Common myeloid progenitor, CD34-positive (primary cell): ENCODE measurements at regions not wholly inside any gene's neighbourhood (a gene's known extent, or its start where the extent isn't known, plus 50 kb on each side); places are given as distances from the start of the nearest gene placed in this dataset.

ENCODE experiments used
- CTCF ChIA-PET: fragments of 350-600 bp; sonication (Branson Sonifier 250); formaldehyde crosslinking; loops from one replicate; lab custom pipeline; 2021; ENCODE audit warnings: antibody characterized with exemption; lab: Charles Lee
- POLR2A ChIA-PET: fragments of 350-600 bp; sonication (Branson Sonifier 250); formaldehyde crosslinking; loops from one replicate; lab custom pipeline; 2021; ENCODE audit warnings: antibody characterized with exemption; lab: Charles Lee
- DNase-seq, 3 donors: peaks; one replicate each; pipeline versions ENCODE4 v3.0.0 to v3.0.0-alpha.2; 2013
- H3K27ac ChIP-seq, 2 experiments: 1 replicate in 1 of 2; 2 replicates in 1 of 2; pipeline ENCODE4 v1.7.0; 2013; ENCODE audit warnings: inconsistent platforms in 2 of 2, low read length in 2 of 2, mild to moderate bottlenecking in 2 of 2, low read depth in 1 of 2, moderate library complexity in 1 of 2; ENCODE audit not compliant: severe bottlenecking in 2 of 2, insufficient read depth in 1 of 2, poor library complexity in 1 of 2
- H3K27me3 ChIP-seq, 5 experiments: replicated peaks in 2 of 5; 1 replicate in 3 of 5; 2 replicates in 2 of 5; pipeline versions ENCODE4 v1.6.1 to v1.7.0; 2013; ENCODE audit warnings: low read length in 4 of 5, mild to moderate bottlenecking in 2 of 5, moderate library complexity in 2 of 5, inconsistent platforms in 1 of 5; ENCODE audit not compliant: insufficient read depth in 5 of 5, control insufficient read depth in 4 of 5
- H3K36me3 ChIP-seq, 4 experiments: 1 replicate in 2 of 4; 2 replicates in 2 of 4; pipeline versions ENCODE4 v1.6.1 to v1.7.0; 2013; ENCODE audit warnings: low read length in 3 of 4, control low read depth in 1 of 4, mild to moderate bottlenecking in 1 of 4; ENCODE audit not compliant: control insufficient read depth in 4 of 4, insufficient read depth in 4 of 4
- H3K4me1 ChIP-seq, 4 experiments: 1 replicate in 3 of 4; 2 replicates in 1 of 4; pipeline versions ENCODE4 v1.6.1 to v1.7.1; 2013; ENCODE audit warnings: low read length in 3 of 4, mild to moderate bottlenecking in 3 of 4, control low read depth in 1 of 4, inconsistent platforms in 1 of 4, moderate library complexity in 1 of 4; ENCODE audit not compliant: control insufficient read depth in 4 of 4, insufficient read depth in 4 of 4; ENCODE audit errors: control extremely low read depth in 1 of 4
- H3K4me3 ChIP-seq, 7 experiments: 1 replicate in 4 of 7; 2 replicates in 3 of 7; pipeline versions ENCODE4 v1.5.1 to v1.7.0; 2013; ENCODE audit warnings: mild to moderate bottlenecking in 7 of 7, low read length in 6 of 7, moderate library complexity in 6 of 7, inconsistent platforms in 2 of 7, low read depth in 2 of 7, control low read depth in 1 of 7; ENCODE audit not compliant: insufficient read depth in 4 of 7, control insufficient read depth in 1 of 7; ENCODE audit errors: extremely low read depth in 1 of 7
- H3K9me3 ChIP-seq, 5 experiments: 1 replicate in 4 of 5; 2 replicates in 1 of 5; pipeline versions ENCODE4 v1.6.1 to v1.7.1; 2013; ENCODE audit warnings: low read length in 4 of 5, mild to moderate bottlenecking in 2 of 5, inconsistent platforms in 1 of 5, low read depth in 1 of 5, moderate library complexity in 1 of 5; ENCODE audit not compliant: control insufficient read depth in 4 of 5, insufficient read depth in 2 of 5; ENCODE audit errors: control extremely low read depth in 1 of 5
- WGBS: methylation state at CpG from one replicate; pipeline ENCODE4 v1.1.5; 2013; ENCODE audit not compliant: insufficient coverage; 5-methylcytosine and 5-hydroxymethylcytosine counted together

- no peak overlapping the region for H3K27ac ChIP-seq
- ChIA-PET CTCF (no interaction called here), POLR2A (no interaction called here)
- H3K4me1 ChIP-seq = no peaks in the 10 kb centered on the region
- H3K36me3 ChIP-seq = no peaks in the 10 kb centered on the region
- no peak overlapping the region for H3K4me3 ChIP-seq
- peaks cover 0 to 7% (median 4%) of the 10 kb centered on the region in 5 experiments for H3K9me3 ChIP-seq
- WGBS = 94% methylated on average over 5 of the region's 5 CpGs
- H3K27me3 ChIP-seq = no peaks in the 10 kb centered on the region
- DNase-seq = no peak
These were observed 224.5 kb downstream of the ADAMTS15 start for GRCh38 chr11:130672911-130673310.

GRCh38 chr11:130673698-130674097 lies 225.3 kb downstream of the ADAMTS15 start:
- 80% methylated on average over 2 of the region's 2 CpGs for WGBS
- ChIA-PET POLR2A (interaction anchor here (0.7 kb wide), 1 partner anchor 12 kb away, joined by 3 read pairs; no protein-coding TSS in a partner anchor), CTCF (no interaction called here)
- Histone ChIP-seq H3K36me3 (no peaks in the 10 kb centered on the region), H3K9me3 (peaks cover 1 to 15% (median 6%) of the 10 kb centered on the region in 5 experiments), H3K27ac (no peak overlapping the region), H3K4me1 (no peaks in the 10 kb centered on the region), H3K27me3 (no peaks in the 10 kb centered on the region), H3K4me3 (no peak overlapping the region)
- DNase-seq = no peak

GRCh38 chr11:130674686-130675308 lies 226.4 kb downstream of the ADAMTS15 start:
- ChIA-PET CTCF (no interaction called here), POLR2A (no interaction called here)
- H3K4me3 ChIP-seq = no peak overlapping the region
- DNase-seq = no peak
- H3K27me3 ChIP-seq = no peaks in the 10 kb centered on the region
- peaks cover 1 to 23% (median 7%) of the 10 kb centered on the region in 5 experiments for H3K9me3 ChIP-seq
- H3K36me3 ChIP-seq = no peaks in the 10 kb centered on the region
- no peak overlapping the region for H3K27ac ChIP-seq
- WGBS = 97% methylated on average over 3 of the region's 5 CpGs
- no peaks in the 10 kb centered on the region for H3K4me1 ChIP-seq

DNA sequence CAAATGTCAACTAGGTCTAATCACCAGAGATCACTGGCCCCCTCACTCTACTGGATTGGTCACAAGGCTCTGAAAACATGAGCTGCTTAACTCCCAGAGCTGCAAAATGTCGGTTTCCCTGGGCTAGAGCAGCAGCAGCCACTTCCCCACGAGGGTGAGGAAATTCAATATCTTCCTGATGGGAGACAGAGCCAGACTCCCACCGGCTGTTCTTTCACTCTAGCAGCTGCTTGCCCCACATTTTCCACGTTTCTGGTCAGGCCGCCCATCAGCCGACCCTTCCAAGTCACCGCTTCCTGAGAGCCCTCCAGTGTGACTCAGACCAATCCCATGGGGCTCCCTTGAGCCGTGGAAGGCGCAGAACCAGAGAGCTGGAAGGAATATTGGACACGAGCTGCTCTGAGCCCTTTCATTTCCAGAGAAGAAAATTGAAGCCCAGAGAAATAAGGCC lies 227.0 kb downstream of the ADAMTS15 start:
- Histone ChIP-seq H3K9me3 (peaks cover 1 to 23% (median 7%) of the 10 kb centered on the region in 5 experiments), H3K36me3 (no peaks in the 10 kb centered on the region), H3K4me1 (no peaks in the 10 kb centered on the region), H3K4me3 (no peak overlapping the region), H3K27ac (no peak overlapping the region), H3K27me3 (no peaks in the 10 kb centered on the region)
- ChIA-PET POLR2A (no interaction called here), CTCF (no interaction called here)
- WGBS = 81% methylated on average over 10 of the region's 10 CpGs
- DNase-seq = no peak

- Histone ChIP-seq H3K27me3 (no peaks in the 10 kb centered on the region), H3K36me3 (no peaks in the 10 kb centered on the region), H3K4me1 (no peaks in the 10 kb centered on the region), H3K4me3 (no peak overlapping the region), H3K9me3 (peaks cover 1 to 26% (median 7%) of the 10 kb centered on the region in 5 experiments), H3K27ac (no peak overlapping the region)
- no peak for DNase-seq
- 42% methylated on average over 1 of the region's 1 CpG for WGBS
- ChIA-PET POLR2A (no interaction called here), CTCF (no interaction called here)
These were observed 227.5 kb downstream of the ADAMTS15 start for GRCh38 chr11:130675917-130676316.

DNA sequence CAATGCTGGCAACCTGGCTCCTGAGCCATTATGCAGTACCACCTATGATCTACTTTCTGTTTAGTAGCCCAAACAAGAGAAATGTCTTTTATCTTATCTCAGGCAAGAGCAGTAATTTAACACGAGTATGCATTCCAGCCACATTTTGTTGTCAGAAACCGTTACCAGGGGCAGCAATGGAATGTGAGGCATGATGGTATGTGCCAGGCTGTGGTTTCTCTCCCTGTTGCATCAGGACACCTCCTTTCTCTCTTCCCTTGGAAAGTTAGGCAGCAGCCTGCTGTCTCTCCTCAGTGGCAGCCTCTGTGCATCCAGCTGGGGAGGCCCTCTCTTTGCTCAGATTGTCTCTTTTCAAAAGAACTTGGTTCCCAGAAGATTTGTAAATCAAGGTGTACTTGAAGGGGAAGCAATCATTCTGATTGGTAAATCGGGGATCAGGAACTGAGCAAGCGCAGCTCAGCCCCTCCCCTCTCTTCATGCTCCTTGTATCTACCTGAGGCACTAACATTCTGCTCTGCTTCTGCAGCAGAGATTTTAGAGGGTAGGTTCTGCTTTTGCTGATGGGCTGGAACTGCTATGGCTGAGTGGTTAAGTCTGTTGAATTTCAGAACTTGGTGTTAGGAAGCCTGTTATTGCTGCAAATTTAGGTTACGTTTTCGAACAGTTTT lies 229.2 kb downstream of the ADAMTS15 start:
- H3K4me1 ChIP-seq = no peaks in the 10 kb centered on the region
- H3K36me3 ChIP-seq = no peaks in the 10 kb centered on the region
- no peak overlapping the region for H3K27ac ChIP-seq
- CTCF ChIA-PET = no interaction called here
- peaks cover 2 to 41% (median 7%) of the 10 kb centered on the region in 5 experiments for H3K9me3 ChIP-seq
- WGBS = 91% methylated on average over 3 of the region's 6 CpGs
- POLR2A ChIA-PET = no interaction called here
- H3K4me3 ChIP-seq = no peak overlapping the region
- H3K27me3 ChIP-seq = no peaks in the 10 kb centered on the region
- no peak for DNase-seq

GRCh38 chr11:130679247-130679646 lies 230.8 kb downstream of the ADAMTS15 start:
- ChIA-PET CTCF (no interaction called here), POLR2A (no interaction called here)
- WGBS = 100% methylated on average over 2 of the region's 4 CpGs

More at GRCh38 chr11:130679247-130679646, 230.8 kb downstream of the ADAMTS15 start:
- Histone ChIP-seq H3K4me3 (no peak overlapping the region), H3K27me3 (no peaks in the 10 kb centered on the region), H3K27ac (no peak overlapping the region), H3K9me3 (peaks cover 2 to 41% (median 7%) of the 10 kb centered on the region in 5 experiments), H3K4me1 (no peaks in the 10 kb centered on the region), H3K36me3 (no peaks in the 10 kb centered on the region)
- DNase-seq = no peak
